Activated CD8-positive, alpha-beta memory T cell treated with anti-CD3 and anti-CD28 coated beads for 36 hours (primary cell): ENCODE measurements at regions not wholly inside any gene's neighbourhood (a gene's known extent, or its start where the extent isn't known, plus 50 kb on each side); places are given as distances from the start of the nearest gene placed in this dataset.

Source experiments
- CTCF ChIA-PET: fragments of 350-600 bp; sonication (Branson Sonifier 250); formaldehyde crosslinking; loops from one replicate; lab custom pipeline; 2021; ENCODE audit warnings: antibody characterized with exemption; lab: Charles Lee
- POLR2A ChIA-PET: fragments of 350-600 bp; sonication (Branson Sonifier 250); formaldehyde crosslinking; loops from one replicate; lab custom pipeline; 2021; ENCODE audit warnings: antibody characterized with exemption; lab: Charles Lee

DNA sequence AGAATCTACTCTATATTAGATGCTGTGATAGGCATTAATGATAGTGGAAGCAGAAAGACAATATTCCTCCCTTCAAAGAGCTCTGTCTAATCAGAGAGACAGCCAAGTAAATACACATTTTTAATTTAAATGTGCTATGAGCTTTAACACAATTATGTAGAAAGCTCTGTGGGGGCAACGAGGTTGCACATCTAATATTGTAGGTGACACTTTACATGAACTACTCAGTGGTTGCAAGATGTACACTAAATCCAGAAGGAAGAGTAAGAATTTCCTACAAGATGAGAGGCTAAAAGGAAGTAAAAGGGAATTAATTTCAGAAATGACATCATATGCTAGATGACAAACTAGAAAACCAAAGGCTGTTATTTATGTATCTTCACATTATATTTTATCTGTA is 120.9 kb downstream of the SPCS3 start:
- ChIA-PET POLR2A (no interaction called here), CTCF (no interaction called here)

DNA sequence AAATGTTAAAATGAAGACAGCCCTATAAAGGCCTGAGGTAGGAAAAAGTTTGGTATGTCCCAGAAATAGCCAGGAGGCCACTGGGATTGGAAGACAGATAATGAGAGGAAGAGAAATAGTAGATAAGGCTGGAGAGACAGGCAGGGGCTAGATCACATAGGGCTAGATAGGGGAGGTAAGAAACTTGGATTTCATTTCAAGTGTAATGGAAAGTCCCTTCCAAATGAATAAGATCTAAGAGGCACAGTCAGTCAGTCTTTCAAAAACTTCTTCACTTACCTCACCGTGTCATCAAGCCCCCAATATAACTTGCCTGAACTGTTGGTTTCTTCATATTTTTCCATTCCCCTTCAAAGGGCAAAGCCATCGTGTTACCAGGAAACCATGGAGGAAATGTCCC is 121.8 kb downstream of the SPCS3 start:
- ChIA-PET CTCF (no interaction called here), POLR2A (no interaction called here)

DNA sequence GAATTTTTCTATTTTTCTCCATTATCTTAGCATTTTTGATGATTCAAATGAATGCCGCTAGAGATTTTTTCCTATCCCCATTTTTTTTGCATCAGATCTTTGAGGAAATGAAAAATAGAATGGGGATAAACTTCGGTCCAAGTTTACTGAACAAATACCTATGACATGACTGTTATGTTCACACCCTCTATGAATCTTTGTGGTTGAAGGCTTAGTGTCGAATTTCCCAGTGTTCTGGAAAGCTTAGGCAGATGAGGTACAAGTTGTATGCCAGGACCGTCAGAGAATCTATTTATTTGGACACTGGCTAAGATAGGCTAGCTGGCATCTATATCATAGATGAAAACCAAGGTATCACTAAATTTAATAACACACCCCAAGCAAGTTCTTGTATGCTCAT is 123.4 kb downstream of the SPCS3 start:
- CTCF ChIA-PET: no interaction called here
- POLR2A ChIA-PET: no interaction called here

DNA sequence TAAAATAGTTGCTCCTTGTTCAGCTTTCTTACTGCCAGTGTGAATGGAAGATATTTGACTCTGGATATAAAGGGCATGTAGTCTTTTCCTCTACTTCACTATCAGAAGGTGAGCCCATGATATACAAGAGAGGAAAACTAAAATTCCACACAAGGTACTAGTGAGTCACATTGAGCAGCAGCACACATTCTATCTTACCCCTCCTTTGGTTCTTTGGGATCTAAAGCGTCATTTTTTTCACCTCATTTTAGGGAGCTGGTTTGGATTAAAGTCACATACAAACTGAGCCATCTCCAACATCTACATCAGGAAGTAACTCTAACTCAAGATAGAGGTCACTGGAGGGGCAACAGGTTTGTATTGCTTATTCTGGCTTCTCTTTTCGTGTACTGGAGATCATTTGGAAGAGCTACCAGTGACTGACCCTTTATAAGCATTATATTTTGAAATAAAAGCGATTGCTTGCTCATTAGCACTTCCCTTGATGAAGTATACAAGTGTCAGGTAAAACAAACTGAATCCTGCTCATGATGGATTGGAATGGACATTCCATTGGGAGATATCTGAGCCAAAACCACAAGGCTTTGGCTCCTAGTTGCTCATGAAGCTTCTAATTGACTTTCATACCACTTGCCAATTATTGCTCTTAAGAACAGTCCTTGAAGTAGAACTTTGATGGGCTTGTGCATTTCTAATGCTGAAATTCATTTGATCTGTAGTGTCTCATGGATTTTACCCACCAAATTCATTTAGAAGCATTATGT is 124.1 kb downstream of the SPCS3 start:
- ChIA-PET CTCF (no interaction called here), POLR2A (no interaction called here)

DNA sequence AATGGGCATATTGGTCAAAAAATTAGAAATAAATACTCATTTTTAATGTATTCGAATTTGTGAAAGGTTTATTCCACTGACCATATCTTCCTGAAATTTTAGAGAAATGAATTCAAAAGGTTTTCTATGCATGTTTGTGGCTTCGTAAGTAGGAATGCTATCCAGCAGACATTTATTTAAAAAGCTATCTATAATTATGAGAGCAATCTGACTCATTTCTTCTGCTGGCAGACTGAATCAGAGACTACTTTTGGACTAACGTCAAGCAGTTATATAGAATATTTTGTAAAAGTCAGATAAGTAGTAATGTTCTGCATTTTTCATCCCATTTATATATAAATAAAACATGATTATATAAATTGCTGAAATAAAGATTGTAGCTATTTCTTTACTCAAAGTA is 125.0 kb downstream of the SPCS3 start:
- ChIA-PET POLR2A (no interaction called here), CTCF (no interaction called here)

DNA sequence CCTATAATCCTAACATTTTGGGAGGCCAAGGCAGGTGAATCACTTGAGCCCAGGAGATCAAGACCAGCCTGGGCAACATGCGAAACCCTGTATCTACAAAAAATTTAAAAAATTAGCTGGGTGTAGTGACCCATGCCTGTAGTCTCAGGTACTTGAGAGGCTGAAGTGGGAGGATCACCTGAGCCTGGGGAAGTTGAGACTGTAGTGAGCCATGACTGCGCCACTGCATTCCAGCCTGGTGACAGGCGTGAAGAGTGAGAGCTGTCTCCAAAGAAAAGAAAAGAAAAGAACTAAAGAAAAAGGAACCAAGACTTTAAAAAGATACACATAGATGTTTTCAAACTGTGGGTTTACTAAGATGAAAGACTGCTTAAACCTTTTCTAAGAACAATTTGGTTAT is 129.0 kb downstream of the SPCS3 start:
- POLR2A ChIA-PET: no interaction called here
- CTCF ChIA-PET: no interaction called here

DNA sequence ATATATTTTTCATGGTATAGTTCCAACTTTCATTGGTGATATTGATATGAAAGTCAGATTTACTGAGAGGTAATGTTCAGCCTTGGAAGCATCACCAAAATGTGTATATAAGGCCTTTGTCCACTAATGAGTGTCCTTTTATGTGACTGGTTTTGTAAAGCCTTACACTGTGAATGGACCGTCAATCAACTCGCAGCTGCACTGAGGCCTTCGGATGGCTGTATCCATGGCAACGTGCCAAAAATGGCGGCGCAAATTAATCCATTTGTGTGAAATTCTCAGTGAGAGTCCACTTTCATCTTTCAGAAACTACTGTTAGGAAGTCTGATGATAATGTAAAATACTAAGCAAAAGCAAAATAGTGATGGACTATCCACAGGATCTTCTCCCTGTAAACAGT is 131.7 kb downstream of the SPCS3 start:
- POLR2A ChIA-PET: no interaction called here
- CTCF ChIA-PET: no interaction called here

DNA sequence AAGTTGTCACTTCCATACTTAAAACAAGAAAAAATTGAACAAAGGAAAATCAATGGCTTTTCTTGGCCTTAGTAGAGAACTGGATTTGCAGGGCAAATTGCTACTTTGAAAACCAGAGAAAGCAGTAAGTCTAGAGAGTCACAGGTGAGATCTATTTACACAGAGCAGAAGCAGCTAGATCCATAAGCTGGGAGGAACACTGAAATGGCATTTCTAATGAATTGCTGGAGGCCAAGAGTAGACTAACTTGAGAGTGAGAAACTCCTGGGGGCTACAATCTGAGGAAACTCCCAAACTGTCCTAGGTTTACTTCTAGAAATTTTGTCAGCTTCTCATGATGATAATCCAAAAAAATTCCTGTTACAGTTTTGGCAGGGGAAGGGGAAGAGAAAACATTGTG is 133.3 kb downstream of the SPCS3 start:
- ChIA-PET POLR2A (no interaction called here), CTCF (no interaction called here)

DNA sequence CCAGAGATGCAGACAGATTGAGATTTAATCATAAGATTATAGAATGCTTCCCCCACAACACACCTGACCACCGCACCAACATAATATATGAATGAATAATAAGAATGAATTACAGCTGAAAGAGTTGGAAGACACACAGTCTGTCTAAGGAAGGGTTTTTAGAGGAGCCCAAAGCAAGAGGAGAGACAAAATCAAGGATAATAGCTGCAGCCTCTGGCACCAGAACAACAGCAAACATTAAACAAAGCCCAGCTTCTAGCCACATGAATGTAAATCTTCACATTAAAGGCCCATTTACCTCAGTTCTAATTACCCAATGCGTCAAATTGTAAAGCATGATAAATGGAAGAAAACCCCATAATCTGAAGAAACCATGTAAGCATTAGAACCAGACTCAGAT is 133.9 kb downstream of the SPCS3 start:
- ChIA-PET POLR2A (no interaction called here), CTCF (no interaction called here)

DNA sequence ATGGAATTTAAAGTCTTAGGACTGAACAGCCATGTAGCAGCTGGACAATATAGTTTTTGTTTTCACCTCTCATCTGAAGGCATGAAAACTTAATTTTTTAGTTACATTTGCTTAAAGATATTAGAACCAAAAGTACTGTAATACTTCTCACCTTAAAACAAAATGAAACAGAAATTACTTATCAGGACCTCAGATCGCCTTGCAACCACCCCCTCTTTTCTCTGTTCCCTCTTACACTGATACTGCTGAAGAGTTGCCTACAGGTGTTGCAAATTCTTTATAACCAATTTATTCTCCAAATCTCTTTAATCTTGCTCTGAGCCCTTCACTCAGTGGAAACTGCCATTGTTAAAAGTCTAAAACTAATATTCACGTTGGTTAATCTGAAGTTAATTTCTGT is 145.0 kb downstream of the SPCS3 start:
- CTCF ChIA-PET: no interaction called here

DNA sequence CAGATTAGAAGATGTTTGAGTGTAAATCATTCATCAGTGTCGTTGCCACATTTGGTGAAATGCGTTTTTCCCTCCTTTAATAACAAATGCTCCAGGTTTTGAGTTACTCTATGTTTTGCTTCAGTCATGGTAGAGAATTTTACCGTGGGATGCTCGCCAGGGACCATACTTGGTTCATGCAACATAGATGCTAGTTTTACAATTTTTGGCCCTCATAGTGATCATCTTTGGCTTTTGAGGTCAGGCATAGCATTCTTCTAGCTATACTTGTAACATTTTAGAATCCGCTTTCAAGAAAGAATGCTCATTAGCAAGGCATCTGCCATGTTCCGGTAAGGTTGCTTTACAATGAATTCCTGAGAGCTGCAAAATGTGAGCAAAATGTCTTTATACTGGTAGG is 147.2 kb downstream of the SPCS3 start:
- CTCF ChIA-PET: no interaction called here
- POLR2A ChIA-PET: no interaction called here

More for the DNA sequence above, 145.0 kb downstream of the SPCS3 start:
- POLR2A ChIA-PET: no interaction called here

DNA sequence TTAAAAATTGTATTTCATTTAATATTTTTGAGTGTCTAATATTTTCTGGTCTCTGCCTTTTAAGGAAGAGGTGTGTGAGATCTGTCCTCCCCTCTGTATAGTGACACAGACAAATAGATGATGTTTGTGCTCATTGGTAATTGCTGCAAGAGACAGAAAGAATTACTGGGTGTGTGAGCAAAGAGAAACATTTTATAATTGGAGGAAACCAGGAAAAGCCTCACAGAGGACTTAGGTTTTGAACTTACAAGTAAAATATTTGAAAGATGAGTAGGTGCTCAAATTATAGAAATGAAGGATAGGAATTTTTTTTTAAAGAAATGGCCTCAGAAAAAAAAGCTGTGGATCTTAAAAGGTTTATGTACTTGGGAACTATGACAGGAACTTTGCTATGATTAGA is 149.8 kb downstream of the SPCS3 start:
- POLR2A ChIA-PET: no interaction called here
- CTCF ChIA-PET: no interaction called here

DNA sequence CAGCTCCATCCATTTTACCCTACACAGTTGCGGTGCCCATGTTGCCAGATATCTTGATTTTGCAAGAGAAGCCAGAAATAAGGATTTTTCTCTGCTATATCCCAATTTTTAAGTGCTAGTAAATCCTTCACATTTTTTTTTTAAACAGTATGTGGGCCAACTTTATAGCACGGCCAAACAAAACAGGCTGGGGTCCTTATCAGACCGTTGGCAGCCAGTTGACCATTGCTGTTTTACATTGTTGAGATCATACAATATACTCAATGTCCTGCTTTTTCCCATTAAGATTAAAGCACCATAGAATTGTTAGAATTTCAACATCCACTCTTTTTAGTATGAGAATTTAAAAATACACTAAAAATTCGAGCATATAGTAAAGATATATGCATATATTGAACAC is 150.9 kb downstream of the SPCS3 start:
- CTCF ChIA-PET: no interaction called here
- POLR2A ChIA-PET: no interaction called here

DNA sequence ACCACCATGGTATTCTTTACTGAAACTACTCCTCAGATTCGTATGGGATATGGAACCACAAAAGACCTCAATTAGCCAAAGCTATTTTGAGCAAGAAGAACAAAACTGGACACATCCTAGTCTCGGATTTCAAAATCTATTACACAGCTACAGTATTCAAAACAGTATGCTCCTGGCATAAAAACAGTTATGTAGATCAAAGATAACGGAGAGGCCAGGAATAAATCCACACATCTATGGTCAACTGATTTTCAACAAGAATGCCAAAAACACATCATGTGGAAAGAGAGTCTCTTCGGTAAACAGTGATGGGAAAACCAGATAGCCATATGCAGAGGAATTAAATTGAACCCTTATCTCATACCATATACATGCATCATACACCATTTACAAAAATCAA is 155.3 kb downstream of the SPCS3 start:
- POLR2A ChIA-PET: no interaction called here

DNA sequence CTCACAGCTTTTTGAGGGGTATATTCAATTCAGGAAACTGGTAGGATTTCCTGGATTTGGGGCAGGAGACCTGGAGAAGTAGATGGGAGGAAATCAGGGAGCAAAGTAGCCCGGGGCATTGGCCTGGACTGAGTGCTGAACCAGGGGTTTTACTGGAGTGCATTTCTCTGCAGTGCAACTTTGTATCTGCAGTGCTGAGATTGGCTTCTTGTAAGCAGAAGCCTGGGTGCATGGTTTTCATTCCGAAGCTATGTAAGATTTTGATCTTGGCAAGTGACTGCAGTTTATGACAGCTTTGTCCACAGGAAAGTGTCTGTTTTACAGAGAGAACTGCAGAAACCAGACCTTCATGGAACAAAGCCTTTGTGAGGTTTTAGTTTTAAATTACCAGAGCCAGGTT is 158.3 kb downstream of the SPCS3 start:
- ChIA-PET POLR2A (no interaction called here), CTCF (no interaction called here)

More for the DNA sequence above, 155.3 kb downstream of the SPCS3 start:
- CTCF ChIA-PET: no interaction called here

DNA sequence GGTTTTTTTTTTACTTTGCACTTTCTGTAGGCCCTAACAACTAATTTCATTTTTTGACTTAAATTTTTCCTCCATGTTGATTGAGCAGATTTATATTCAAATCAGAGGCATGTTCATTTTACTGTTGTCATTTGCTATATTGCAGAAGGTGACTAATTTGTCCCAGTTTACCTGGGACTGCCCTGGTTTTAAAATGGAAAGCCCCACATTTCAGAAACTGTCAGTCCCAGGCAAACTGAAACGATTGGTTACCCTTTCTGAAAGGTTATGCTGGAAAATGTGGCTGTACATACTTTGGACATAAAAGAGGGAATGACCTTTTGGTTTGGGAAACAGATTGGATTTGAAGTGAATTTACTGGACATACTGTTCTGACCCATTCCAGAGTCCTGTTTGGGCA is 160.0 kb downstream of the SPCS3 start:
- ChIA-PET POLR2A (no interaction called here), CTCF (no interaction called here)

DNA sequence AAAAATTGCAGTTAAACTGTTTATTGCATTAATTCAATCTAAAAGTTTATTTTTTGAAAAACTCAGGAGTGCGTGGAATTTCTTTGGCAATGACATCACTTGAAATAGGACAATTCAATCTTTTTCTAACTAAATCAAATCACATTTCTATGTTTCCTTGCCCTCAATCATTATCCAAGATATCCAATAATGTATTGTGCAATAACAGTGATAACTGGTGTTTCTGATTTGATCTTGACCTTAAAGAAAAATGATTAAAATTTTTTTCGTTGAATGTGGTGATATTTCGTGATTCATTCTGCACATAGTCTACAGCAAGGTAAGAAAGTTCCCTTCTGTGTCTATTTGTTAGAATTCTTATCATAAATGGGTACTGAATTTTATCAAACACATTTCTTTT is 163.2 kb downstream of the SPCS3 start:
- ChIA-PET POLR2A (no interaction called here), CTCF (no interaction called here)

DNA sequence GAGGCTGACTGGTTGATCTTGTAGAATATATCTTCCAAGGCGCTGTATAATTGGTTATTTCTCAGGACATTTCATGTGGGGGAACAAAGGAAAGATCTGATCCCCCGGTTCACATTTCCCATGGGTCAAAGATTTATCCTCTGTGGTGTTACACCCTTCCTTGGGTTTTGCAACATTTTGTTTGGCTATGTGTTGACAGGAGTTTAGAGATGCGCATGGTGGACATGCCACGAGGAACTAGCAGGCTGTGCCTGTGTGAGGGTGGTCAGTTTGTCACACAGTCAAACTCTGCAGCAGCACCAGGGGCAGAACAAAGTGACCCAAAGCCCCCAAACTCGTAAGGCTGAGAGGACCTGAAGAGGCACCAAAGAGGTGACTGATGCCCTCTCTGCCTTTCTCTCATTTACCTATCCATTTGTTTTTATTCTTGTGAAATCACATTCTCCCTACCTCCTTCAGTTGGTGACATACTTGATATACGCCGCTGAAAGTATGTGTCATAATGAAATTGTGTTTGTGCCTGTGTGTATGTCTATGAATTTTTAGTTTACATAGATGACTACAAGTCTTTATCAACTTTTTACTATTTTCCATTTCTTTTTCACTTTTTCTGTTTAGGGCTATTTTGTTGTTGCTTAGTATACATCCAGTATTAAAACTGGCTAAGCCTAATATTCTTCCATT is 164.7 kb downstream of the SPCS3 start:
- CTCF ChIA-PET: no interaction called here
- POLR2A ChIA-PET: no interaction called here

DNA sequence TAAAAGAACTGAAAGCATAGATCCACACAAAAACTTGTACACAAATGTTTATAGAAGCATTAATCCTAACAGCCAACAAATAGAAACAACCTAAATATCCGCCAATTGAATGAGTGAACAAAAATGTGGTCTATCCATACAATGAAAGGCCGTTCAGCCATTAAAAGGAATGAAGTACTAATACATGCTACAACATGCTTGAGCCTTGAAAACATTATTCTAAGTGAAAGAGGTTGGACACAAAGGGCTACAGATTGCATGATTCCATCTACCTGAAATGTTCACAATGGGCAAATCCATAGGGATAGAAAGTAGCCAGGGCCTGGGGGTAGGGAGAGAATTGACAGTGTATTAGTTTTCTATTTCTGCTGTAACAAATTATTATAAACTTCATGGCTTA is 169.2 kb downstream of the SPCS3 start:
- ChIA-PET CTCF (no interaction called here), POLR2A (no interaction called here)

DNA sequence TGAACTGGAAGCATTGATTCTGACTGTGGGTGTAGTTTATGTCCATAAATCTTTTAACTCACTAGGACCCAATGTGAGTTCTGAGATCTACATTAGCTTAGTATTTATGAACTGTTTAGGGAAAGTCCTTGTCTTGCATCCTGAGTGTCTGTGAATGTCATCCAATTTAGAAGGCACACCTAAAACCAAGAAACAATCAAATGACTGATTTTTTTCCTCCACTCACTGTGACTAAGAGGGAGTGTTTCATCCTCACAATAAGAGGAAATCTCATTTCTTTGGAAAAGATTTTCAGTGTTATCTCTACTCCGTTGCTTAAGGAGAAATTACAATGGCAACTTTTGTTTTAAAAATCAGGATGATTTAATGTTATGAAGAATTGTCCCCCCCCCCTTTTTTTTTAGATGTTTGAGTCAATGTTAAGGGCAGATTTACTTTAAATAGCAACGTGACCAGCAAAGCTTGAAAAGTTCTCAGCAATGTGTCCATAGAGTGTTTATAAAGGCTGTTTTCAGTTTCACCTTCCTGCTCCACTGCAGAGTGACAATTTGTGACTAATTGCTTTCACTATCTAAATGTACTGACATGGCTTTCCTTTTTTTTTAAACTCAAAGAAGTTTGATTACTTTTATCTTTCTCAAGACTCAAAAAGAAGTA is 173.0 kb downstream of the SPCS3 start:
- CTCF ChIA-PET: no interaction called here
- POLR2A ChIA-PET: no interaction called here

DNA sequence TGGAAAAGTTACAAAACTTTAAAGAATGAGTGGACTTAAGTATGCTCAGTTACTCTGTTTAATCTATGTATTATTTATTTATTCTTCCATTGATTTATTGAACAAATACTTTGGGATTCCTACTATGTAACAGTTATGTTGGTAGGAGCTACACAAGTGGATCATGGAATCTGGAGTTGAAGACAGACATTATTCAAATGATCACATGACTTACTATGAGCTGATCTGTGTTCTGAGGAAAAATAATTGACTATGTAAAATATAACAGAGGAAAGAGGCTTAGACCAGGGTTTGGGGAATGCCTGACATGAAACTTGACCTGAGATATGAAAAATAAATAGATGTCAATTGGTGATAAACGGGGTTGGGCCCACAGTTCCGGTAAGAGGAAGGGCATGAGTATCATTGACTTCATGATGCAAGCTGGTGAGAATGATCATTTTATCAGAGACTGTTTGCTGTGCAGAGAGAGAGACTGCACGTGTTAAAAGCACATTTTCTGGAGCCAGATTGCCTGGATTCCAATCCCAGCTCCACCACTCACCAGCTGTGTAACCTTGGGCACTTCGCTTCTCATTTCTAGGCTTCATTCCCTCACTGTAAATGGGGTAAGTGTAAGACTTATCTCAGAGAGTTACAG is 179.0 kb downstream of the SPCS3 start:
- CTCF ChIA-PET: no interaction called here
- POLR2A ChIA-PET: no interaction called here
